NCI-H510A treated with DMSO at 0.1 percent for 48 hours (cell line): ENCODE measurements at regions not wholly inside any gene's neighbourhood (a gene's known extent, or its start where the extent isn't known, plus 50 kb on each side); places are given as distances from the start of the nearest gene placed in this dataset.
"Not testable (repeated sequence)": the region's sequence is repeated elsewhere in the genome, so short reads cannot be mapped to it uniquely, and the experiment has no call there.

Experiments
- DNase-seq: peaks from one replicate; lab custom pipeline; 2025; lab: John Stamatoyannopoulos, UW

- DNase-seq: no peak
These were observed 253.4 kb upstream of the LRRC3B start for GRCh38 chr3:26369133-26369532.

- DNase-seq: no peak
These were observed 246.6 kb upstream of the LRRC3B start for GRCh38 chr3:26375843-26376530.

DNA sequence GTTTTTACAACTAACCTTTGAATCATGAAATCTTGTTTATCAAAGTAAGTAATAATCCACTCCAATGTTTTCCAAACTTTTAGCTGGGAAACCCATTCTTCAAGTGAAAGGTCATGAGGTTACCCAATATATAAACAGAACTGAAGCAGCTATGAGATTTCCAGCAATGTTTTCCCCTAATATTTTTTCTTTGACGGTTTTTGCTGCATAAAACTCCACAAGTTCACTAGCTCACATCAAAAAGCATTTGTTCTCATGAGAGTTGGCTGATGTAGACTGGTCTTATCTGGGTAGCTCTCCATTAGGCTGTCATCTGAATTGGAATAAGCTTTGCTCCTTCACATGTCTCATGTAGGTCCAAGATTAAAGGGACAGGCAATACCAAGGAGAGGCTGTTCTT, 241.2 kb upstream of the LRRC3B start:
- no peak for DNase-seq

GRCh38 chr3:26406636-26407035, 215.9 kb upstream of the LRRC3B start:
- DNase-seq: no peak

GRCh38 chr3:26418553-26418952, 204.0 kb upstream of the LRRC3B start:
- DNase-seq: no peak

DNA sequence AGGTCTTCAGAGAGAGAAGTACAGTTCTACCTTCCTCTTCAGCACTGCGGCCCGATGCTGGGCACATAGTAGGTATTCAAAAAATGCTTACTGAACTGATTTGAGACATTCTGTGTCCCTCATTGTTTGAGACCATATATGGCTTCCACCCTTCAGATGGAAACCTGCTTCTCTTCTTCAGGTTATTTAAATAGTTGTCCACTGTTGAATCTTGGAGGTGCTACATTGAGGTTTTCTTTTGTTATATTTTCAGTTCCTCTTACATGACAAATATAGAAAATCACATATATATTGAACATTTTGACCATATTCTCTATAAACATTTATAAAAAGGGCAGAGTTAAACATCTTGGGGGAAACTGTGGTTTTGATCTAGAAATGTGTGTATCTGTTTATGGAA, 200.2 kb upstream of the LRRC3B start:
- no peak for DNase-seq

DNA sequence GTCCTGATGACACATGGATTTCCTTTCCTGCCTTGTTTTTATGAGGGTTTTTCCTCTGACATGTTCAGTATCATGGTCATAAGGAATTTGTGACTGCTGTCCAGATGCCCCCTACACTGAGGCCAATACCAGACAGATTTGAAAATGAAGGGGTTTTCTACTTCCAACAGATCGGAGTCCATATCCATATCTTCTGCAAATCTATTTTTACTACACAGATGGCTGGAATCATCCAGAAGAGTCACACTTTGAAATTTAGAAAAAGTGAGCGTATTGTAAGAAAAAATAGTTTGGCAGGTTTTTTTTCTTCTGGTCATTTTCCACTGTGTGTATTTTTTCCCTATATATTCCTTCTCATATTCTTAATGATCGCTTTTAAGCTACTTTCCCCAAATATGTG, 197.5 kb upstream of the LRRC3B start:
- DNase-seq: no peak

- no peak for DNase-seq
These were observed 193.6 kb upstream of the LRRC3B start for GRCh38 chr3:26428992-26429391.

DNA sequence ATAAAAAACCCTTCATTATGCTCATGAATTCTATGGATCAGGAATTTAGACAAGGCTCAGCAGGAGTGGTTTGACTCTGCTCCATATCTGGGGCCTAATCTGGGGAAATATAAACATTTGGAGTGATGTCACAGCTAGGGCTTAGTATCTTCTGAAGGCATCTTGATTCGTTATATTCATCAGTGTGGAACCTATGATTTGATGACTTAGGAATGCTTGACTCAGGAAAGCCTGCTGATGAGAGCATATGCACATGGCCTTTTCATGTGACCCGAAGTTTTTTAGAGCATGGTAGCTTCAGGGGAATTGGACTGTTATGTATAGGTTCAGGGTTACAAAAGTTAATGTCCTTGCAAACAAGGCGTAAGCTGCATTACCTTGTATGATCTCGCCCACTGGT, 184.9 kb upstream of the LRRC3B start:
- DNase-seq: no peak

GRCh38 chr3:26438325-26438940, 184.1 kb upstream of the LRRC3B start:
- no peak for DNase-seq

GRCh38 chr3:26438981-26439884, 183.3 kb upstream of the LRRC3B start:
- no peak for DNase-seq

DNA sequence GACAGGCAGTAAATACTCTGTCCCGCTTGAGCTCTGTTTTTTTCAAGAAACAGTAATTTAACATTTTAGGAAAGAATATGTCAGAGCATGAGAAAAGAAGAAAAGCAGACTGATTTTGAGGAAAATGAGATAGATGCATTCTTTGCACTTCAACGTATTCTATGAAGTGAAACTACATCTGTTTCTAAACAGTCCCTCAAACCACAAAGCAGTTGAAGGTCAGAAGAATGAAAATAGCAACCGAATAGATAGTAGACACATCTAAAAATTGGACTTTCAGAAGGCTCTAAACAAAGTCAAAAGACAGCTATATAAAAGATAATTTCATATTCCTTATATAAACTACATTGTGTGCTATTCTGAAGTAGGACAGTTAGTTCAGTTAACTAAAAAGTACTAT, 172.6 kb upstream of the LRRC3B start:
- no peak for DNase-seq

DNA sequence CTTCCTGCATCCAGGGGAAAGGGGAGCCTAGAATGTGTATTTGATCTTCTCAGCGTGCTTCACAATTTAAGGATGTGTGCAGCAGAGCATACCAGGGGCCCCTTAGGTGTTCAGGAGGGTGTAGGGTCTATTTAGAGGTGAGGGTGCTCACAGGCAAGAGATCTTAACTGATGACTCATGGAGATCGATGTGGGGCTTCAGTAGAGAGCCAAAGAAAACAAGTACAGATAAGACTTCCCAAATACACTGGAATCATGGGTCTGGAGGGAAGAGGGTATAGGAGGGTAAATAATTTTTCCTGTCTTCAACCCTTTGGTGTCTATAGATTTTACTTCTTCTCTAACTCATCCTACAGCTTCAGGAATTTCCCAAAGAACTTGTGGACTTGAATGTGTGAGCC, 170.2 kb upstream of the LRRC3B start:
- no peak for DNase-seq

- no peak for DNase-seq
These were observed 161.6 kb upstream of the LRRC3B start for GRCh38 chr3:26460985-26461384.

DNA sequence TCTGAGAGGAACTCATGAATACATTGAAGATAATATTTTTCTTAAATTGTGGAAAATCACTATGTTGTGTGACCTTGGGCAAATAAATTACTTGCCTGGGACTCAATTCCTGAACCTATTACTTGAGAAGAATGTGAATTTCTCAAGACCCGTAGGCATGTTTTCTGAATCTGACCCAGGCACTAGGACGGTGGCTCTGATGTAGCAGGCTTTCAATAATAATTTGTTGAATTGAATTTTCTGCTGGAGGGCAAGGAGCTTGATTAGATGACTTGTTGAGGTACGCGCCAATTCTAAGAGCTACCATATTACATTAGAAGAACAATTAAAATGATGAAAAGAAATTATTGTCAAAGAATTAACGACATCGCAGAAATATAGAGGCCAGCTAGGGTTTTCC, 150.2 kb upstream of the LRRC3B start:
- no peak for DNase-seq

GRCh38 chr3:26474706-26475105, 147.9 kb upstream of the LRRC3B start:
- no peak for DNase-seq

GRCh38 chr3:26480377-26480776, 142.2 kb upstream of the LRRC3B start:
- DNase-seq: no peak

DNA sequence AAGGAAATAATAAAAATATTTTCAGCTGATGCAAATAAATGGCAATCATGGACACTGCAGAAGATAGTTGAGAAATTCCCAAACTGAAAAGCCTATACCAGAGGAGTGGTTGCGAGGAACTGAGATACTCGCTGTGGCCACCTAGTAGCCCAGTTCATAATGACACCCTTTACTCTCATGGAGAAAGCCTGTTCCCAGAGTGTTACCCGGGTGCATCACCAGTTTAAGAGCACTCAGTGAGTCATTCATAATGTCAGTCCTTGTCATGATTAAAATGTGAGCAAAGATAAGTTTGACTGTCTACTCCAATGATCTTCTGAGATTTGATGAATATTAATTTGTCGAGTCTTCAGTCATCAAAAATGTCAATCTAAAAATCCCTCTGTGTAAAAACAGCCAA, 138.4 kb upstream of the LRRC3B start:
- peak; percentile 7 for DNase-seq

DNA sequence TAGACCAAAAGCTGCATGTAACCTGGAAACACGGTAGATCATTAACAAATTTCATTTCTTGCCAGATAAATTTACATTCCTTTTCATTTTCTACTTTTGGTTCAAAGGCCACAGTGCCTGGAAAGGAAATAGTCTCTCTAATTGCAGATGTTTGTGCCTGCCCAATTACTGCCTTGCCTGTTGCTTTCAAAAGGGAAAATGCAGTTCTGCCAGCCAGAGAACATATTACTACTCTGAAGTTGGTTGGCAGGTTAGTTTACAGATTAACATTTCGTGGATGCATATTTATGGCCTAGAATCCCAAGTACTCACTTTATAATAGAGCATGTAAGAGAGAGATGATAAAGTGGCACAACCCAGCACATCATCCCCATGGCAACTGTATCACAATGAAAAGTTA, 124.3 kb upstream of the LRRC3B start:
- no peak for DNase-seq

DNA sequence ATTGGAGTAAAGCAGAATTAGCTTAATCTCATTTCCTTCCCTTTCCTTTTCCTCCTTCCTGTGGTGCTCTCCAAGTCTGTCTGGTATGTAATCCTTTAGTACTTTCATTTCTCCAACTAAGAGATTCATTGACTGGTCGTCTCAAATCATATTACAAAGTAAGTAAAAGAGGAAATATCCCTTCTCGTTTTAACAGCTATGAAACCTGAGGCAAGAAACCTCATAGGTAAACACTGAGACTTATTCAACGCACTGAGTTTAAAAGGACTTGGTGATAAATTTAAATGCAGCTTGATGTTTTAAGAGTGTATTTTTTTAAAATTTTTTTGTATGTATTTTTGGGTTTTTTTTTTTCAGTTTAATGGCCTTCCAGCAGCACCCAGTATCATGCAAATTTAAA, 117.2 kb upstream of the LRRC3B start:
- no peak for DNase-seq

GRCh38 chr3:26514445-26515029, 108.0 kb upstream of the LRRC3B start:
- not testable (repeated sequence) for DNase-seq

- DNase-seq: no peak
These were observed 107.2 kb upstream of the LRRC3B start for GRCh38 chr3:26515351-26515750.

DNA sequence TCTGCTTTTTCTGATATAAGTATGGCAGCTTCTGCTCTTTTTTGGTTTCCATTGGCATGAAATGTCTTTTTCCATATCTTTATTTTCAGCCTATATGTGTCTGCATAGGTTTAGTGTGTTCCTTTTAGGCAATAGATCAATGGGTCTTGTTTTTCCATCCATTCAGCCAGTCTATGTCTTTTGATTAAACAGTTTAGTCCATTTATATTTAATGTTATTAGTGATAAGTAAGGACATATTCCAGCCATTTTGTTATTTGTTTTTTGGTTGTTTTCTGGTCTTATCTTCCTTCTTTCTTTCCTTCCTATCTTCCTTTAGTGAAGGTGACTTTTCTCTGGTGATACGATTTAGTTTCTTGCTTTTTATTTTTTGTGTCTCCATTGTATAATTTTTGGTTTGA, 101.3 kb upstream of the LRRC3B start:
- no peak for DNase-seq
